A549 (cell line): ENCODE measurements at regions not wholly inside any gene's neighbourhood (a gene's known extent, or its start where the extent isn't known, plus 50 kb on each side); places are given as distances from the start of the nearest gene placed in this dataset.

Source experiments
- ATAC-seq, 2 experiments: fragments of 200-7000 bp in 1 of 2; fragments of >200 bp in 1 of 2; cut with Nextera tagmentation in 1 of 2; cut with Tn5 transposase in 1 of 2; 3 replicates each; pipeline versions ENCODE4 v1.8.0 to v1.9.1; 2018 to 2020; ENCODE audit warnings: mild to moderate bottlenecking in 1 of 2, moderate library complexity in 1 of 2
- CTCF ChIA-PET: fragments of 300-600 bp; sonication (Branson Sonifier 250); formaldehyde crosslinking; extraction: SDS; loops from one replicate; lab custom pipeline; 2021; ENCODE audit warnings: antibody characterized with exemption, inconsistent platforms; lab: Yijun Ruan, JAX
- POLR2A ChIA-PET: fragments of 350-600 bp; formaldehyde crosslinking; extraction: SDS; loops from one replicate; lab custom pipeline; 2021; ENCODE audit warnings: antibody characterized with exemption, inconsistent platforms; lab: Yijun Ruan, JAX
- DNase-seq, 2 experiments: peaks; one replicate each; pipeline versions ENCODE4 v3.0.0 to v3.0.0-alpha.2; 2011 to 2016; ENCODE audit warnings: low read depth in 1 of 2, low spot score in 1 of 2
- FAIRE-seq: peaks from 2 replicates; lab custom pipeline; 2011; peaks lifted over from hg19 to GRCh38; lab: Jason Lieb, UNC
- H3K27ac ChIP-seq, 2 experiments: fragments of >200 bp; sonication (Bioruptor Twin); formaldehyde crosslinking; 3 replicates each; pipeline ENCODE4 v1.5.1; 2016 to 2017
- H3K4me1 ChIP-seq: fragments of >200 bp; sonication (Bioruptor Twin); formaldehyde crosslinking; 3 replicates; pipeline ENCODE4 v1.6.1; 2016
- H3K4me2 ChIP-seq: fragments of >200 bp; sonication (Bioruptor Twin); formaldehyde crosslinking; 3 replicates; pipeline ENCODE4 v1.6.1; 2016
- H3K4me3 ChIP-seq: fragments of >200 bp; sonication (Bioruptor Twin); formaldehyde crosslinking; 3 replicates; pipeline ENCODE4 v1.5.1; 2016
- H3K9me3 ChIP-seq: fragments of >200 bp; sonication (Bioruptor Twin); formaldehyde crosslinking; 3 replicates; pipeline ENCODE4 v1.6.1; 2016
- BHLHE40 ChIP-seq: IDR thresholded peaks from 2 replicates; pipeline ENCODE4 v1.6.1; 2012; ENCODE audit warnings: low read depth, low read length, inconsistent platforms
- CBX2 ChIP-seq: fragments of 200-600 bp; sonication (generic); IDR thresholded peaks from 2 replicates; pipeline ENCODE4 v1.6.1; 2016; ENCODE audit warnings: low read depth, mild to moderate bottlenecking, borderline replicate concordance
- CEBPB ChIP-seq, 2 experiments: fragments of >200 bp in 1 of 2; sonication (Bioruptor Twin) in 1 of 2; formaldehyde crosslinking in 1 of 2; IDR thresholded peaks; 2 replicates each; pipeline ENCODE4 v1.6.1; 2012 to 2016
- CHD4 ChIP-seq: fragments of 200-600 bp; sonication (generic); IDR thresholded peaks from 2 replicates; pipeline ENCODE4 v1.6.1; 2016; ENCODE audit warnings: antibody characterized with exemption, mild to moderate bottlenecking, borderline replicate concordance
- EHF ChIP-seq: fragments of 250-450 bp; sonication (Bioruptor Pico); IDR thresholded peaks from 2 replicates; pipeline ENCODE4 v1.5.0; 2020; ENCODE audit warnings: mild to moderate bottlenecking
- EHMT2 ChIP-seq: fragments of 200-600 bp; sonication (generic); IDR thresholded peaks from 2 replicates; pipeline ENCODE4 v1.6.1; 2016; ENCODE audit warnings: antibody characterized with exemption, low read depth, mild to moderate bottlenecking, moderate library complexity
- FOSL2 ChIP-seq, 2 experiments: fragments of 450-650 bp in 1 of 2; fragments of >200 bp in 1 of 2; sonication (Bioruptor Twin) in 1 of 2; formaldehyde crosslinking; IDR thresholded peaks; 2 replicates each; pipeline versions ENCODE4 v1.5.0 to v1.6.1; 2016 to 2020; ENCODE audit warnings: mild to moderate bottlenecking in 1 of 2, moderate library complexity in 1 of 2
- HOXA7 ChIP-seq: fragments of 250-450 bp; sonication (Bioruptor Pico); IDR thresholded peaks from 2 replicates; pipeline ENCODE4 v1.5.0; 2020; ENCODE audit warnings: mild to moderate bottlenecking, moderate library complexity
- HOXB5 ChIP-seq: fragments of 250-450 bp; sonication (Bioruptor Pico); IDR thresholded peaks from 2 replicates; pipeline ENCODE4 v1.5.0; 2020; ENCODE audit warnings: mild to moderate bottlenecking, moderate library complexity
- MAZ ChIP-seq: fragments of 150-350 bp; IDR thresholded peaks from 2 replicates; pipeline ENCODE4 v1.6.1; 2014; ENCODE audit warnings: antibody characterized with exemption, low read depth, low read length, borderline replicate concordance
- MYC ChIP-seq: IDR thresholded peaks from 2 replicates; pipeline ENCODE4 v1.6.1; 2012; ENCODE audit warnings: mild to moderate bottlenecking, inconsistent platforms, low read length, improper control_type of control experiment, borderline replicate concordance
- RAD21 ChIP-seq, 2 experiments: fragments of >200 bp in 1 of 2; sonication (Bioruptor Twin) in 1 of 2; formaldehyde crosslinking in 1 of 2; IDR thresholded peaks in 1 of 2; conservative IDR thresholded peaks in 1 of 2; 2 replicates in 1 of 2; 3 replicates in 1 of 2; pipeline ENCODE4 v1.6.1; 2012 to 2018; ENCODE audit warnings: inconsistent platforms in 1 of 2
- RNF2 ChIP-seq: fragments of 200-600 bp; sonication (generic); IDR thresholded peaks from 2 replicates; pipeline ENCODE4 v1.6.1; 2016; ENCODE audit warnings: low read depth, mild to moderate bottlenecking, antibody characterized with exemption, moderate library complexity, borderline replicate concordance
- TFCP2L1 ChIP-seq: fragments of 250-450 bp; sonication (Bioruptor Pico); IDR thresholded peaks from 2 replicates; pipeline ENCODE4 v1.5.0; 2021; ENCODE audit warnings: mild to moderate bottlenecking
- TP53 ChIP-seq: fragments of 250-450 bp; sonication (Bioruptor Pico); IDR thresholded peaks from 2 replicates; pipeline ENCODE4 v1.5.0; 2021; ENCODE audit warnings: mild to moderate bottlenecking, moderate library complexity
- ZFP36 ChIP-seq: fragments of 450-650 bp; IDR thresholded peaks from 2 replicates; pipeline ENCODE4 v1.6.1; 2014; ENCODE audit warnings: borderline replicate concordance; ENCODE audit not compliant: partially characterized antibody
- ZSCAN20 ChIP-seq: fragments of 250-450 bp; sonication (Bioruptor Pico); IDR thresholded peaks from 2 replicates; pipeline ENCODE4 v1.8.0; 2022; ENCODE audit warnings: mild to moderate bottlenecking, moderate library complexity
- WGBS: methylation state at CpG from one replicate; pipeline ENCODE4 v1.1.6; 2017; ENCODE audit errors: missing lambda C conversion rate; 5-methylcytosine and 5-hydroxymethylcytosine counted together
- TF ChIP-seq, protein P1 (sequence below): IDR thresholded peaks from 2 replicates; pipeline ENCODE4 v1.6.1; 2012
- TF ChIP-seq, protein P2 (sequence below): IDR thresholded peaks from 2 replicates; pipeline ENCODE4 v1.6.1; 2012
- TF ChIP-seq, protein P3 (sequence below): fragments of 250-450 bp; sonication (Bioruptor Pico); IDR thresholded peaks from 2 replicates; pipeline ENCODE4 v1.5.0; 2020; ENCODE audit warnings: low read depth, mild to moderate bottlenecking, moderate library complexity
- TF ChIP-seq, protein P4 (sequence below): fragments of >200 bp; sonication (Bioruptor Twin); formaldehyde crosslinking; IDR thresholded peaks from 2 replicates; pipeline ENCODE4 v1.6.1; 2016
- TF ChIP-seq, protein P5 (sequence below): fragments of 150-350 bp; IDR thresholded peaks from 2 replicates; pipeline ENCODE4 v1.6.1; 2014; ENCODE audit warnings: low read depth, mild to moderate bottlenecking, low read length
- TF ChIP-seq, protein P6 (sequence below): fragments of 250-450 bp; sonication (Bioruptor Pico); IDR thresholded peaks from 2 replicates; pipeline ENCODE4 v1.5.0; 2021; ENCODE audit warnings: mild to moderate bottlenecking, moderate library complexity, borderline replicate concordance
- TF ChIP-seq, protein P7 (sequence below): fragments of >200 bp; sonication (Bioruptor Twin); formaldehyde crosslinking; IDR thresholded peaks from 3 replicates; pipeline ENCODE4 v1.5.1; 2016

DNA sequence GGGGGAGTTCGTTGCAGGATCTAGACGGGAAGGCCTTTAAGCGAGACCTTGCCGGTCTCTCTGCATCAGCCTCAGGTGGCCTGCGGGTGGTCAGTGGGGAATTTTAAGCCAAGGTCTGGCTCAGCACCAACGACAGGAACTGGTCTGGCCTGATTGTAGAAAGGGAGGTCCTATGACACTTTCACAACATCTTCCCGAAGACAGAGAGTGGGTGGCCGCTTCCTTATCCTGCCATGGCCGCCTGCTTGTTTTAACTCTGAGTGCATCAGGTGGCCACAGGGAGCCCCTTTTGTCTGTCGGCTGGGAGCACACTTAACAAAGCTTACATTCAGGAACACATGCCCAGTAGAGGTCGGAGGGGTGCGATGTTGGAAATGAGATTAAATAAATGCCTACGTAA is 363.7 kb upstream of the MYT1L start (continued):
- no peak for TF ChIP-seq HOXA7 (CRISPR knock-in tag)
- no peak for TF ChIP-seq CHD4
- TF ChIP-seq TP53 (CRISPR knock-in tag), result no peak
- TF ChIP-seq, all 56 proteins: peak for 0

DNA sequence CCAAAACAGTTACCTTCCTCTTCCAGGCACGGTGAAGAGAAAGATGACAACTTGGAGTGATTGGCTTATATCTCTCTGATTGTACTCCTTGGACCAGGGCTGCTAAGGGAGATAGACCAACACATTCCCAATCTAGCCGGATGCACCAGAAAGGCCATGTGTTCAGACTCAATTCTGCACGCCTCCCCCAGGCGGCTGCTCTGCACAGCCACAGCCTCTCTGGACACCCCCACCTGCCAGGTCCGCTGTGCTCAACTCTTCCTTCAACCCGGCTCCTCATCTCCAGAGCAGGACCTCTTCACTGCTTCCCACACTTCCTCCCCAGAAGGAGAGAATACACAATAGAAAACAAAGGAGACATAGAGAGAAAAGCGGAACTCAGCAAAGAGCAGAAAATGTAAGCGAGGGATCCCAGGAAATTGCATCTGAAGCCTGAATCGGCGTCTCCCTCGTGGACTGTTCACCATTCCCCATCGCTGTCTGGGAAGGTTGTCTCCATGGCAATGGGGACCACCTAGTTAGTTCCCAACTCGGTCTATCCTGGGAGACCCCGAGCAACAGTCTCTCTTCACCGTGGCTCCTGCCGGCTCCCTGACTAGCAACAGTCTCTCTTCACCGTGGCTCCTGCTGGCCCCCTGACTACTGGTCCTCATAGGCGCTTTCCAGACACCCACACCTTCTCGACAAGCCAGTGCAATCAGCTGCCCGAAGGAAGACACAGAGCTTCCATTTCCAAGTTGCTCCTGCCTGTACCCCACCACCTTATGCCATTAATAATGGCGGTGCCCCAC is 361.7 kb upstream of the MYT1L start:
- no peak overlapping the region for H3K27ac ChIP-seq
- FAIRE-seq, result no peak
- POLR2A ChIA-PET, result no interaction called here
- TF ChIP-seq, protein P1, sequence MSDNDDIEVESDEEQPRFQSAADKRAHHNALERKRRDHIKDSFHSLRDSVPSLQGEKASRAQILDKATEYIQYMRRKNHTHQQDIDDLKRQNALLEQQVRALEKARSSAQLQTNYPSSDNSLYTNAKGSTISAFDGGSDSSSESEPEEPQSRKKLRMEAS, result no peak
- TF ChIP-seq RAD21 (conservative IDR thresholded peaks at IDR 0.05 in 1 of 2, IDR thresholded peaks at IDR 0.05 in 1 of 2) (no peak), MAZ (no peak), EHMT2 (no peak), FOSL2 (IDR thresholded peaks at IDR 0.05) (no peak), FOSL2 (CRISPR knock-in tag; IDR thresholded peaks at IDR 0.05) (no peak), CBX2 (no peak), CHD4 (no peak), EHF (CRISPR knock-in tag) (no peak), ZFP36 (no peak), CEBPB (IDR thresholded peaks at IDR 0.05) (no peak), TFCP2L1 (no peak), ZSCAN20 (CRISPR knock-in tag) (no peak), BHLHE40 (no peak)
- TF ChIP-seq, protein P2, sequence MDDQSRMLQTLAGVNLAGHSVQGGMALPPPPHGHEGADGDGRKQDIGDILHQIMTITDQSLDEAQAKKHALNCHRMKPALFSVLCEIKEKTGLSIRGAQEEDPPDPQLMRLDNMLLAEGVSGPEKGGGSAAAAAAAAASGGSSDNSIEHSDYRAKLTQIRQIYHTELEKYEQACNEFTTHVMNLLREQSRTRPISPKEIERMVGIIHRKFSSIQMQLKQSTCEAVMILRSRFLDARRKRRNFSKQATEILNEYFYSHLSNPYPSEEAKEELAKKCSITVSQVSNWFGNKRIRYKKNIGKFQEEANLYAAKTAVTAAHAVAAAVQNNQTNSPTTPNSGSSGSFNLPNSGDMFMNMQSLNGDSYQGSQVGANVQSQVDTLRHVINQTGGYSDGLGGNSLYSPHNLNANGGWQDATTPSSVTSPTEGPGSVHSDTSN, result no peak
- TF ChIP-seq, protein P3, sequence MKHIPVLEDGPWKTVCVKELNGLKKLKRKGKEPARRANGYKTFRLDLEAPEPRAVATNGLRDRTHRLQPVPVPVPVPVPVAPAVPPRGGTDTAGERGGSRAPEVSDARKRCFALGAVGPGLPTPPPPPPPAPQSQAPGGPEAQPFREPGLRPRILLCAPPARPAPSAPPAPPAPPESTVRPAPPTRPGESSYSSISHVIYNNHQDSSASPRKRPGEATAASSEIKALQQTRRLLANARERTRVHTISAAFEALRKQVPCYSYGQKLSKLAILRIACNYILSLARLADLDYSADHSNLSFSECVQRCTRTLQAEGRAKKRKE (CRISPR knock-in tag), result no peak
- TF ChIP-seq, protein P4, sequence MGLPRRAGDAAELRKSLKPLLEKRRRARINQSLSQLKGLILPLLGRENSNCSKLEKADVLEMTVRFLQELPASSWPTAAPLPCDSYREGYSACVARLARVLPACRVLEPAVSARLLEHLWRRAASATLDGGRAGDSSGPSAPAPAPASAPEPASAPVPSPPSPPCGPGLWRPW, result no peak
- TF ChIP-seq, protein P5, sequence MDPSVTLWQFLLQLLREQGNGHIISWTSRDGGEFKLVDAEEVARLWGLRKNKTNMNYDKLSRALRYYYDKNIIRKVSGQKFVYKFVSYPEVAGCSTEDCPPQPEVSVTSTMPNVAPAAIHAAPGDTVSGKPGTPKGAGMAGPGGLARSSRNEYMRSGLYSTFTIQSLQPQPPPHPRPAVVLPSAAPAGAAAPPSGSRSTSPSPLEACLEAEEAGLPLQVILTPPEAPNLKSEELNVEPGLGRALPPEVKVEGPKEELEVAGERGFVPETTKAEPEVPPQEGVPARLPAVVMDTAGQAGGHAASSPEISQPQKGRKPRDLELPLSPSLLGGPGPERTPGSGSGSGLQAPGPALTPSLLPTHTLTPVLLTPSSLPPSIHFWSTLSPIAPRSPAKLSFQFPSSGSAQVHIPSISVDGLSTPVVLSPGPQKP, result no peak
- TF ChIP-seq, all 56 proteins: peak for 0
- DNase-seq (no peak), ATAC-seq (no peak)
- 19% methylated on average over 20 of the region's 21 CpGs for WGBS
- no peaks in the 10 kb centered on the region for H3K4me1 ChIP-seq
- H3K4me2 ChIP-seq, result no peak overlapping the region
- H3K9me3 ChIP-seq, result no peaks in the 10 kb centered on the region
- CTCF ChIA-PET, result no interaction called here
- H3K4me3 ChIP-seq, result no peak overlapping the region

DNA sequence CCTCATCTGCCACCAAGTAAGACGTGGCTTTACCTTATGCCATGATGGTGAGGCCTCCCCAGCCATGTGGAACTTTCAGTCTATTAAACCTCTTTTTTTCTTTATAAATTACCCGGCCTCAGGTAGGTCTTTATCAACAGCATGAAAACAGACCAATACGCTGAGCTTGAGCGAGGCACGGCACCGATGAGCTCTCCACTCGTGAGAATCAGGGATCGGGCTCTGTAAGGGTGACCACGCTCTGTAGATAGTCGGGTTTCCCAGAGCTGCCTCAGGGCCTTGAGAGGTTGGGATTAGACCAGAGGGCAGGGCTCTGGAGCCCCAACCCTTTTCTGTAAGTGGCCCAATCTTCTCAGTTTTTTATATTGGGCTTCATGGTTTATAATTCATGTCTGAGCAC is 360.3 kb upstream of the MYT1L start:
- Histone ChIP-seq H3K27ac (no peak overlapping the region), H3K4me2 (no peak overlapping the region), H3K9me3 (no peaks in the 10 kb centered on the region), H3K4me1 (no peaks in the 10 kb centered on the region), H3K4me3 (no peak overlapping the region)
- ChIA-PET CTCF (no interaction called here), POLR2A (no interaction called here)
- FAIRE-seq, result no peak
- ATAC-seq, result no peak
- no peak for DNase-seq
- 20% methylated on average over 10 of the region's 10 CpGs for WGBS
- TF ChIP-seq TFCP2L1 (no peak), RNF2 (no peak), HOXB5 (CRISPR knock-in tag) (no peak), MYC (no peak), RAD21 (conservative IDR thresholded peaks at IDR 0.05 in 1 of 2, IDR thresholded peaks at IDR 0.05 in 1 of 2) (no peak), CHD4 (no peak), BHLHE40 (no peak)
- TF ChIP-seq, protein P6, sequence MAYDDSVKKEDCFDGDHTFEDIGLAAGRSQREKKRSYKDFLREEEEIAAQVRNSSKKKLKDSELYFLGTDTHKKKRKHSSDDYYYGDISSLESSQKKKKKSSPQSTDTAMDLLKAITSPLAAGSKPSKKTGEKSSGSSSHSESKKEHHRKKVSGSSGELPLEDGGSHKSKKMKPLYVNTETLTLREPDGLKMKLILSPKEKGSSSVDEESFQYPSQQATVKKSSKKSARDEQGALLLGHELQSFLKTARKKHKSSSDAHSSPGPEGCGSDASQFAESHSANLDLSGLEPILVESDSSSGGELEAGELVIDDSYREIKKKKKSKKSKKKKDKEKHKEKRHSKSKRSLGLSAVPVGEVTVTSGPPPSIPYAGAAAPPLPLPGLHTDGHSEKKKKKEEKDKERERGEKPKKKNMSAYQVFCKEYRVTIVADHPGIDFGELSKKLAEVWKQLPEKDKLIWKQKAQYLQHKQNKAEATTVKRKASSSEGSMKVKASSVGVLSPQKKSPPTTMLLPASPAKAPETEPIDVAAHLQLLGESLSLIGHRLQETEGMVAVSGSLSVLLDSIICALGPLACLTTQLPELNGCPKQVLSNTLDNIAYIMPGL (CRISPR knock-in tag), result no peak
- TF ChIP-seq, protein P5, result no peak
- TF ChIP-seq, protein P7, sequence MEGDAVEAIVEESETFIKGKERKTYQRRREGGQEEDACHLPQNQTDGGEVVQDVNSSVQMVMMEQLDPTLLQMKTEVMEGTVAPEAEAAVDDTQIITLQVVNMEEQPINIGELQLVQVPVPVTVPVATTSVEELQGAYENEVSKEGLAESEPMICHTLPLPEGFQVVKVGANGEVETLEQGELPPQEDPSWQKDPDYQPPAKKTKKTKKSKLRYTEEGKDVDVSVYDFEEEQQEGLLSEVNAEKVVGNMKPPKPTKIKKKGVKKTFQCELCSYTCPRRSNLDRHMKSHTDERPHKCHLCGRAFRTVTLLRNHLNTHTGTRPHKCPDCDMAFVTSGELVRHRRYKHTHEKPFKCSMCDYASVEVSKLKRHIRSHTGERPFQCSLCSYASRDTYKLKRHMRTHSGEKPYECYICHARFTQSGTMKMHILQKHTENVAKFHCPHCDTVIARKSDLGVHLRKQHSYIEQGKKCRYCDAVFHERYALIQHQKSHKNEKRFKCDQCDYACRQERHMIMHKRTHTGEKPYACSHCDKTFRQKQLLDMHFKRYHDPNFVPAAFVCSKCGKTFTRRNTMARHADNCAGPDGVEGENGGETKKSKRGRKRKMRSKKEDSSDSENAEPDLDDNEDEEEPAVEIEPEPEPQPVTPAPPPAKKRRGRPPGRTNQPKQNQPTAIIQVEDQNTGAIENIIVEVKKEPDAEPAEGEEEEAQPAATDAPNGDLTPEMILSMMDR, result no peak
